GM23338 (cell line): ENCODE measurements at regions not wholly inside any gene's neighbourhood (a gene's known extent, or its start where the extent isn't known, plus 50 kb on each side); places are given as distances from the start of the nearest gene placed in this dataset.

ENCODE experiments used
- ATAC-seq: fragments of 200-7000 bp; cut with Tn5 transposase; 3 replicates; pipeline ENCODE4 v1.9.1; 2020
- DNase-seq: peaks from one replicate; pipeline ENCODE4 v3.0.0-alpha.2; 2015; ENCODE audit warnings: low spot score
- H2AFZ ChIP-seq: fragments of 200-600 bp; sonication (generic); 2 replicates; pipeline ENCODE4 v1.8.0; 2016; ENCODE audit warnings: antibody characterized with exemption, mild to moderate bottlenecking, moderate library complexity
- H3F3A ChIP-seq: fragments of 200-600 bp; sonication (generic); replicated peaks from 2 replicates; pipeline ENCODE4 v1.8.0; 2017; ENCODE audit warnings: antibody characterized with exemption, mixed run types, low read depth
- H3K27ac ChIP-seq: fragments of 200-600 bp; sonication (generic); 2 replicates; pipeline ENCODE4 v1.6.1; 2016; ENCODE audit warnings: low read depth
- H3K27me3 ChIP-seq: fragments of 200-600 bp; sonication (generic); 2 replicates; pipeline ENCODE4 v1.8.0; 2016; ENCODE audit warnings: mild to moderate bottlenecking, mixed run types, moderate library complexity; ENCODE audit not compliant: insufficient read depth
- H3K36me3 ChIP-seq: fragments of 200-600 bp; sonication (generic); 2 replicates; pipeline ENCODE4 v1.8.0; 2016; ENCODE audit warnings: mild to moderate bottlenecking; ENCODE audit not compliant: insufficient read depth
- H3K4me1 ChIP-seq: fragments of 200-600 bp; sonication (generic); 2 replicates; pipeline ENCODE4 v1.8.0; 2016; ENCODE audit warnings: mild to moderate bottlenecking, moderate library complexity; ENCODE audit not compliant: insufficient read depth
- H3K4me2 ChIP-seq: fragments of 200-600 bp; sonication (generic); 2 replicates; pipeline ENCODE4 v1.7.1; 2017; ENCODE audit warnings: mixed run types
- H3K4me3 ChIP-seq: fragments of 200-600 bp; sonication (generic); 2 replicates; pipeline ENCODE4 v1.6.1; 2016; ENCODE audit warnings: mixed run types
- H3K79me2 ChIP-seq: fragments of 200-600 bp; sonication (generic); replicated peaks from 2 replicates; pipeline ENCODE4 v1.8.0; 2017; ENCODE audit warnings: mild to moderate bottlenecking; ENCODE audit not compliant: insufficient read depth
- H3K9me2 ChIP-seq: fragments of 200-600 bp; sonication (generic); 2 replicates; pipeline ENCODE4 v1.8.0; 2017; ENCODE audit not compliant: insufficient read depth
- H4K20me1 ChIP-seq: fragments of 200-600 bp; sonication (generic); replicated peaks from 2 replicates; pipeline ENCODE4 v1.8.0; 2017; ENCODE audit warnings: mild to moderate bottlenecking; ENCODE audit not compliant: insufficient read depth
- H3K27ac Mint-ChIP-seq: 2 replicates; pipeline ENCODE4 v1.8.0; 2020; ENCODE audit warnings: inconsistent platforms, mild to moderate bottlenecking, moderate library complexity, mixed read lengths
- H3K27me3 Mint-ChIP-seq: 3 replicates; pipeline ENCODE4 v1.8.0; 2022; ENCODE audit warnings: low read depth, mild to moderate bottlenecking, moderate library complexity, mixed read lengths, inconsistent platforms; ENCODE audit not compliant: insufficient read depth, poor library complexity
- H3K36me3 Mint-ChIP-seq: 3 replicates; pipeline ENCODE4 v1.8.0; 2021; ENCODE audit warnings: low read depth, mild to moderate bottlenecking, inconsistent platforms, moderate library complexity, mixed read lengths
- H3K4me1 Mint-ChIP-seq: 3 replicates; pipeline ENCODE4 v1.8.0; 2020; ENCODE audit warnings: mild to moderate bottlenecking, inconsistent platforms, mixed read lengths
- H3K4me3 Mint-ChIP-seq: 3 replicates; pipeline ENCODE4 v1.8.0; 2021; ENCODE audit warnings: moderate library complexity, mild to moderate bottlenecking, inconsistent platforms, mixed read lengths
- H3K9me3 Mint-ChIP-seq: 3 replicates; pipeline ENCODE4 v1.8.0; 2020; ENCODE audit warnings: moderate library complexity, mild to moderate bottlenecking, inconsistent platforms, mixed read lengths
- CREB1 ChIP-seq: fragments of 250-450 bp; sonication (Bioruptor Pico); IDR thresholded peaks from 2 replicates; pipeline ENCODE4 v1.5.0; 2020; ENCODE audit warnings: low read depth, mild to moderate bottlenecking, moderate library complexity
- CTCF ChIP-seq, 2 experiments: fragments of 200-600 bp in 1 of 2; sonication (generic) in 1 of 2; conservative IDR thresholded peaks; 2 replicates each; pipeline versions ENCODE4 v1.5.1 to v1.6.1; 2016 to 2017; ENCODE audit warnings: antibody characterized with exemption in 2 of 2, low read depth in 2 of 2, mild to moderate bottlenecking in 2 of 2, moderate library complexity in 1 of 2
- ETS1 ChIP-seq: IDR thresholded peaks from 2 replicates; pipeline ENCODE4 v1.6.1; 2016; ENCODE audit warnings: antibody characterized with exemption
- EZH2 ChIP-seq: fragments of 200-600 bp; sonication (generic); IDR thresholded peaks from one replicate; pipeline ENCODE4 v1.8.0; 2017; ENCODE audit warnings: antibody characterized with exemption, mild to moderate bottlenecking, low read depth; ENCODE audit not compliant: unreplicated experiment
- EZH2phosphoT487 ChIP-seq: fragments of 200-600 bp; sonication (generic); IDR thresholded peaks from one replicate; pipeline ENCODE4 v1.8.1; 2018; ENCODE audit warnings: antibody characterized with exemption; ENCODE audit not compliant: unreplicated experiment
- NANOG ChIP-seq: IDR thresholded peaks from 2 replicates; pipeline ENCODE4 v1.6.1; 2016; ENCODE audit warnings: antibody characterized with exemption, borderline replicate concordance
- POLR2AphosphoS5 ChIP-seq: IDR thresholded peaks from 2 replicates; pipeline ENCODE4 v1.6.1; 2016; ENCODE audit warnings: antibody characterized with exemption, low read depth
- REST ChIP-seq: IDR thresholded peaks from one replicate; pipeline ENCODE4 v1.6.1; 2018; ENCODE audit warnings: antibody characterized with exemption; ENCODE audit not compliant: unreplicated experiment
- STAT1 ChIP-seq: IDR thresholded peaks from one replicate; pipeline ENCODE4 v1.6.1; 2016; ENCODE audit warnings: antibody characterized with exemption; ENCODE audit not compliant: unreplicated experiment
- ZNF114 ChIP-seq: fragments of 250-450 bp; sonication (Bioruptor Pico); IDR thresholded peaks from 2 replicates; pipeline ENCODE4 v1.5.0; 2020; ENCODE audit warnings: mild to moderate bottlenecking, moderate library complexity
- ZNF331 ChIP-seq: fragments of 250-450 bp; sonication (Bioruptor Pico); IDR thresholded peaks from 2 replicates; pipeline ENCODE4 v1.5.0; 2020; ENCODE audit warnings: low read depth, mild to moderate bottlenecking, moderate library complexity

- TF ChIP-seq CREB1 (CRISPR knock-in tag) (no peak), EZH2 (no peak), CTCF (conservative IDR thresholded peaks at IDR 0.05; ENCODE audit: low read depth in 2 of 2) (no peak)
Measured at GRCh38 chr12:28099871-28100270, 90.4 kb upstream of the CCDC91 start (continued).

GRCh38 chr12:28100717-28101116 is 89.5 kb upstream of the CCDC91 start:
- ATAC-seq = no peak
- Histone ChIP-seq H3K27ac (no peak overlapping the region), H3K4me1 (no peaks in the 10 kb centered on the region), H3F3A (no peaks in the 10 kb centered on the region), H3K36me3 (no peaks in the 10 kb centered on the region), H3K4me2 (no peak overlapping the region), H4K20me1 (no peaks in the 10 kb centered on the region), H3K79me2 (no peaks in the 10 kb centered on the region), H2AFZ (no peak overlapping the region), H3K4me3 (no peak overlapping the region), H3K9me2 (no peaks in the 10 kb centered on the region), H3K27me3 (no peaks in the 10 kb centered on the region)
- H3K9me3 Mint-ChIP-seq = no peaks in the 10 kb centered on the region
- no peaks in the 10 kb centered on the region for H3K36me3 Mint-ChIP-seq
- no peak overlapping the region for H3K27ac Mint-ChIP-seq
- no peaks in the 10 kb centered on the region for H3K4me1 Mint-ChIP-seq
- no peak overlapping the region for H3K4me3 Mint-ChIP-seq
- H3K27me3 Mint-ChIP-seq = no peaks in the 10 kb centered on the region
- no peak for DNase-seq
- TF ChIP-seq CREB1 (CRISPR knock-in tag) = no peak
- no peak for TF ChIP-seq POLR2AphosphoS5
- no peak for TF ChIP-seq ETS1
- TF ChIP-seq ZNF331 = no peak
- TF ChIP-seq EZH2phosphoT487 = no peak
- no peak for TF ChIP-seq STAT1
- TF ChIP-seq REST = no peak
- no peak for TF ChIP-seq CTCF (conservative IDR thresholded peaks at IDR 0.05; ENCODE audit: low read depth in 2 of 2)
- TF ChIP-seq ZNF114 (CRISPR knock-in tag) = no peak
- TF ChIP-seq NANOG = no peak
